GM21528 (cell line): ENCODE measurements at regions not wholly inside any gene's neighbourhood (a gene's known extent, or its start where the extent isn't known, plus 50 kb on each side); places are given as distances from the start of the nearest gene placed in this dataset.

Experiments
- ATAC-seq: cut with Tn5 transposase; IDR thresholded peaks from one replicate; pipeline ENCODE4 v1.9.1; 2021; ENCODE audit warnings: mild to moderate bottlenecking, moderate library complexity; ENCODE audit not compliant: unreplicated experiment, low FRiP score

GRCh38 chr7:46539892-46540483 is 618.9 kb upstream of the IGFBP3 start:
- no peak for ATAC-seq

GRCh38 chr7:46537191-46537905 is 616.3 kb upstream of the IGFBP3 start:
- ATAC-seq = no peak

- ATAC-seq = no peak
Measured at GRCh38 chr7:46534664-46535588, 613.9 kb upstream of the IGFBP3 start.

GRCh38 chr7:46533946-46534345 is 612.9 kb upstream of the IGFBP3 start:
- ATAC-seq = no peak

- no peak for ATAC-seq
Measured at GRCh38 chr7:46532571-46532970, 611.5 kb upstream of the IGFBP3 start.

GRCh38 chr7:46530081-46530750 is 609.1 kb upstream of the IGFBP3 start:
- ATAC-seq = no peak

GRCh38 chr7:46527360-46527759 is 606.3 kb upstream of the IGFBP3 start:
- ATAC-seq = no peak

- ATAC-seq = no peak
Measured at GRCh38 chr7:46525876-46526275, 604.8 kb upstream of the IGFBP3 start.

GRCh38 chr7:46524350-46524749 is 603.3 kb upstream of the IGFBP3 start:
- ATAC-seq = no peak

GRCh38 chr7:46522354-46522906 is 601.4 kb upstream of the IGFBP3 start:
- no peak for ATAC-seq

- ATAC-seq = no peak
Measured at GRCh38 chr7:46518713-46519112, 597.6 kb upstream of the IGFBP3 start.

- ATAC-seq = no peak
Measured at GRCh38 chr7:46515844-46516590, 594.9 kb upstream of the IGFBP3 start.

- no peak for ATAC-seq
Measured at GRCh38 chr7:46513447-46513848, 592.4 kb upstream of the IGFBP3 start.

GRCh38 chr7:46512891-46513413 is 591.9 kb upstream of the IGFBP3 start:
- no peak for ATAC-seq

- ATAC-seq = no peak
Measured at GRCh38 chr7:46511442-46512215, 590.6 kb upstream of the IGFBP3 start.

GRCh38 chr7:46508583-46508982 is 587.5 kb upstream of the IGFBP3 start:
- ATAC-seq = no peak

GRCh38 chr7:46507560-46507959 is 586.5 kb upstream of the IGFBP3 start:
- no peak for ATAC-seq

- no peak for ATAC-seq
Measured at GRCh38 chr7:46494441-46494840, 573.4 kb upstream of the IGFBP3 start.

- ATAC-seq = no peak
Measured at GRCh38 chr7:46494028-46494427, 573.0 kb upstream of the IGFBP3 start.
